Stimulated activated CD8-positive, alpha-beta memory T cell treated with anti-CD3 and anti-CD28 coated beads, Interleukin-15, amount 100 ng/mL, for 48 hours (primary cell): ENCODE measurements at regions not wholly inside any gene's neighbourhood (a gene's known extent, or its start where the extent isn't known, plus 50 kb on each side); places are given as distances from the start of the nearest gene placed in this dataset.
"Not testable (repeated sequence)": the region's sequence is repeated elsewhere in the genome, so short reads cannot be mapped to it uniquely, and the experiment has no call there.

Experiments
- DNase-seq, 2 donors: peaks; one replicate each; pipeline ENCODE4 v3.0.0-alpha.2; 2020; ENCODE audit warnings: low read depth in 2 of 2

DNA sequence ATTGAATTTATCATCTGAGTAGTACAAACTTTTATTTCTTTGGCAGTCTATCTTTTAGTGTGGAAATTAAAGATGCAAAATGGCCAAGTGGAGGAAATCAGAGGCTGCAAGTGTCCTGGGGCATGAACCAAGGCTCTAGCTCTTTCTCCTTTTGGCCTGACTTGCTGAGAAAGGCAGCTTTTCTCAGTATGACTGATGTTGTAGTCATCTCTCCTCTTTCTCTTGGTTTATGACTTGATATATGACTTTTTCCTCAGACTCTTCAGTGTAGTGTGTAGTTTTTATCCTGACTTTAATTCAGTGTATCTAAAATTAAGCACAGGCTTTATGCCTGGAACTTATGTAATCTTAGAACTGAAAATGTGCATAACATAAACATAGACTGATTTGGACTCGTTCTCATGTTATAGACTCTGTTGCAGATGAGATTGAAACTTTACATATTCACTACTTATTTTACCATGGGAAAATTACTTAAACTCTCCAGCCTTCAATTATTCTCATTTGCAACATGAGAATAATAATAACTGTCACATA is 65.7 kb downstream of the SLITRK5 start:
- no peak for DNase-seq

GRCh38 chr13:87754097-87754496 is 82.9 kb downstream of the SLITRK5 start:
- no peak for DNase-seq

DNA sequence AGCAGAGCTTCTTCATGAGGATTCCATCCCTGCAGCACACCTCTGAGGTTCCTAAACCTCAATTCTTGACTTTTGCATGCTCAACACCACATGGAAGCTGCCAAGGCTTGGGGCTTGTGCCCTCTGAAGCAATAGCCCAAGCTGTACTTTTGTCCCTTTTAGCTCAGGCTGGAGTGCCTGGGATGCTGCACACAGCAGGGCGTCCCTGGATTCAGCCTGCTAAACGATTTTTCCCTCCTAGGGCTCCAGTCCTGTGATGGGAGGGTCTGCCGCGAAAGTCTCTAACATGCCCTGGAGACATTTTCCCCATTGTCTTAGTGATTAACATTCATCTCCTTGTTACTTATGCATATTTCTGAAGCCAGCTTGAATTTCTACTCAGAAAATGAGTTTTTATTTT is 98.3 kb downstream of the SLITRK5 start:
- DNase-seq: no peak

- no peak for DNase-seq
Observed at GRCh38 chr13:87777387-87777786, 106.2 kb downstream of the SLITRK5 start.

GRCh38 chr13:87778128-87778527 is 107.0 kb downstream of the SLITRK5 start:
- no peak for DNase-seq

DNA sequence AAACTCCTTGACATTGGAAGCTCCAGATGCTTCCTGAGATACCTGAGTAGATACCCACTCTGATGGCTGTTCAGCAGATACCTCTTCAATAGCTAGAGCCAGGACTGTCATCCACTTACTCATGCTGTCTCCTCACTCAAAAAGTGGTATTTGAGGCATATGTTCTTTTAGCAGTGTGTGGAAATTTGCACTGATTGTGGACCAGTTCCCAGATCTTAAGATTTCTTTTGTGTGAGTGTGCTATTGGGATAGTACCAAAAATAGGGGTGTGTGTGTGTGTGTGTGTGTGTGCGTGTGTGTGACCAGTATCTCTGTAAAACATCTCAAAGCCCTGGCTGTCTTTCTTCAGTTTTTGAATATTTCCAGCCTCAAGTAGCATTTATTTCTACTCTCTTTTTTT is 108.3 kb downstream of the SLITRK5 start:
- DNase-seq: no peak

DNA sequence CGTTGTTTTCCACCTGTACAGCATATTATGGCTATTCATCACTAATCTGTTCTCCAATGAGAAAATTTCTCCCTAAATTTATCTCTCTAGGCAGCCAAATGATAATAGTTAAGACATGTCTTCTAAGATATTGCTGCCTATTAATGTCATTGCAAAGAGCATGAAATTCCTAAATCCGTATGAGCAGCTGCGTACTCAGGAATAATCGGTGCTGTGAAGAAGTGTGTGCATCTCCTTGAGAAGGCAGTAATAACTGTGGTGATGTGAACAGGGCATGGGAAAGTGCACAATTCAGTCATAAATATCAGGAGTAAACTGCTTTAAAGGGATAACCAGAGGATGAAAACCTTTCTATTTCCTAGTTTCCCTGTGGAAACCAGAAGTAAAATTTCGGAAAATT is 112.2 kb downstream of the SLITRK5 start:
- no peak for DNase-seq

DNA sequence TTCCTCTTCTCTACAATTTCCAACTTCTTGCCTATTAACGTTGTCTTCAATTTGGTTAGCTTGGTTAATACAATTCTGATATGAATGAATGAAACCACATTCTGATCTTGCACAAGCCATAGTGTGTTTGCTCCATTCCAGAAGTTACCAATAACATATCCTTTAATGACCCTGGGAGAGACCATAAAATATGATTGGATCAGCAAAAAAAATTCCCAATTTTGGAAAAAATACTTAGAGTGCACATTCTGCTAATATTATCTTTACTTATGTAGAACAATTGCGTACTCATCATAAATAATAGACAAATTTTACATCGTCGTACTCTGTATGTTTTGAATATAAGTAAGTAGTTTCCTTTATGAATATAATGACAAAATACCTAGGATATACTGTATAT is 117.2 kb downstream of the SLITRK5 start:
- DNase-seq: no peak

DNA sequence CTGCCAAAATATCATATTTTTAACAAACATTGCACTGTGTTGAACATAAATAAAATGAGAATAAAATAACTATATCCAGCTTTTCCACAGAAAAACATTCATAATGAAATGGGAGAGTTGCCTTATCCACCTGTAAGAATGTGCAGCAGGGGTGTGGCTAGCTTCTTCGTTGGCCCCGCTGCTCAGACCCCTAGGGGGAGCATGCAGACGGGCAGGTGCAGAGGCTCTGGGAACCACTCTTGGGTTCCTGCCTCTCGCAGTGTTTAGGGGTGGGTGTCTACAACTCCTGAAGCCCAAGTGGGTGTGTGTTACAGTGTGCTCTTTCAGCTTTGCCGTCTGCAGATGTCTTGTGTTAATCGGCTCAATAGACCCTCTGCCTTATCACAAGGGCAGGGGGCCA is 121.7 kb downstream of the SLITRK5 start:
- no peak for DNase-seq

- DNase-seq: no peak
Observed at GRCh38 chr13:87798536-87798935, 127.4 kb downstream of the SLITRK5 start.

- no peak for DNase-seq
Observed at GRCh38 chr13:87810391-87810801, 139.2 kb downstream of the SLITRK5 start.

GRCh38 chr13:87810920-87811344 is 139.8 kb downstream of the SLITRK5 start:
- no peak for DNase-seq

GRCh38 chr13:87814403-87814802 is 143.2 kb downstream of the SLITRK5 start:
- no peak for DNase-seq

- no peak for DNase-seq
Observed at GRCh38 chr13:87820241-87820640, 149.1 kb downstream of the SLITRK5 start.

DNA sequence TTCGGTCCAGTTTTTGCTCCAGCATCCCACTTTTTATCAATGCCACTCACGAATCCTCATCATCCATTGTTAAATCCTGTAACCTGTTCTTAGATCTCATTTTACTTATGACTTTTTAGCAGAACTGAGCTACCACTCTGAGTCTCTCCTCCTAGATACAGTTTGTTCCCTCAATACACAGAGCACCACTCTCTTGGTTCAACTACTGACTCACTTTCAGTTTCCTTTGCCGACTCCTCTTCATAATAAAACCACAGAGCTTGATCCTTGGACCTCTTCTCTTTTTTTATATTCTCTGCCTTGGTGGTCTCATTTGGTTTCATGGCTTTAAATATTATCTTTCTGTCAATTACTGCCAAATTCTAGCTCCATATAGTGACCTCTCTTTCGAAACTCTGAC is 150.3 kb downstream of the SLITRK5 start:
- DNase-seq: no peak

- DNase-seq: not testable (repeated sequence)
Observed at GRCh38 chr13:87826301-87826700, 155.1 kb downstream of the SLITRK5 start.

GRCh38 chr13:87827479-87827878 is 156.3 kb downstream of the SLITRK5 start:
- DNase-seq: no peak

DNA sequence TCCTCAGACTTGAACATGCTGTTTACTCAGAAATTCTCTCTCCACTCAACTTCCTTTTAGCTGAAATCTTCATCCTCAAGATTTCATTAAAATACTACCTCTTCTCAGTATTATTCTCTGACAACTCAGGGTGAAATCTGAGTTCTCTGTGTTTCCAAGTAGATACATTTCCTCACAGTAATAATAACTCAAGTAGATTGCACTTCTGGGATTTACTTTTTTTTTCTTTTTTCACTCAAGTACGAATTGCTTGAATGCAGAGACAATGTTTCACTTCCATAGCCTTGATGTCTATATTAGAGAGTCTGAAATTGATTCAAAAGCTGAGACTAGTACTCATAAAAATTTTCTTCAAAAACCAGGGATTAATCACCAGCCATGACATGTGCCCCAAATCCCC is 166.4 kb downstream of the SLITRK5 start:
- no peak for DNase-seq

DNA sequence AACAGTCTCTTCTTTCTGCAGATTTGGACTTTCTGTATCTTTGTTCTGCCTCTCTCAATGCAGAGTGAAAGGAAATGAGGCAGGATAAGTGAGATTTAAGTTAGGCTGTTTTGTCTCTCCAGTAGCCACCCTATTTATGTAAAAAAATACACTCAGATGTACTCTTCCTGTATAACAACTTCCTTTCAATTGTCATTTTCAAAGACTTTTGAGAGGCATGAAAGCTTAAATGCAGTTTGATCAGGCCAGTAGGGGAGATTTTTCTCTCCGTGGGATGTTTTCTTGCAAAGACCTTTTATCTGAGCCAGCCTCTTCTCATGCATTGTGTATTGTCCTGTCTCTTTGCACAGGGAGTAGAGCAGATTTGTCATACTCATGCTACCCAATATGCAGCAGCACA is 166.8 kb downstream of the SLITRK5 start:
- DNase-seq: no peak

DNA sequence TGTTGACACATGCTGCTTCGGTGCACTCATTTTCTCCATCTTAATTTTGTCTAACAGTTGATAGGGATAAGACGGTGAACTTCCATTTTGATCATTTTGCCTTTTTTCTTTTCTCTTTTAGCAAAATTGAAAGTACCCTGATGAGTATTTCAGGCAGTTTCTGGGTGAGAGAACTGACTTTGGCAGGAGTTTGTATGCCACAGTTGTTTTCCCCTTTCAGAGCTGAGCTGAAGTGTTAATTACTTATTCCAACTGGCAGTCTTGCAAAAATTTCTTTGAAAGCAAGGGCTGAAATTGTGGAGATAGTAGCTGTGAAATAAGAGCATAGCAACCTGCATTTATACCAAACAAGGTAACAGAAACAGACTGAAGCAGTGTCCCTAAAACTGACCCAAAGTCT is 180.2 kb downstream of the SLITRK5 start:
- DNase-seq: no peak

GRCh38 chr13:87855553-87855952 is 184.4 kb downstream of the SLITRK5 start:
- no peak for DNase-seq

DNA sequence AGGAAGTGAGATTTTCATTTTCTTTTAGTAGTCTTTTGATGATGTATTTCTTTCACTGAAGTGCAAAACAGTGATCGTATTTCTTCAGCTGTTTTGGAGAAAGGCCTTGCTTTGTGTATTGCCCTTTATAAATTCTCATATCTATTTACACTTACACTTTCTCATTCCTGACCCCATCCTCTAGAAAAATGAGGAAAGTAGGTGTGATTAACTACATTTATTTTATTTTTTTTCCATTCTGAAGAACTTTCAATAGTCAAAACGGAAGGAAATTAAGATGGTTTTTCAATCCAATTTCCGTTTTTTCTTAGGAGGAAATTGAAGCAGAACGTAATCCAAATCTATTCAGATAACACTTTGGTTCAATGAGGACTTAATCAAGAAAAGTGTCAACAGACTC is 188.1 kb downstream of the SLITRK5 start:
- no peak for DNase-seq

GRCh38 chr13:87867426-87867825 is 196.3 kb downstream of the SLITRK5 start:
- DNase-seq: no peak

DNA sequence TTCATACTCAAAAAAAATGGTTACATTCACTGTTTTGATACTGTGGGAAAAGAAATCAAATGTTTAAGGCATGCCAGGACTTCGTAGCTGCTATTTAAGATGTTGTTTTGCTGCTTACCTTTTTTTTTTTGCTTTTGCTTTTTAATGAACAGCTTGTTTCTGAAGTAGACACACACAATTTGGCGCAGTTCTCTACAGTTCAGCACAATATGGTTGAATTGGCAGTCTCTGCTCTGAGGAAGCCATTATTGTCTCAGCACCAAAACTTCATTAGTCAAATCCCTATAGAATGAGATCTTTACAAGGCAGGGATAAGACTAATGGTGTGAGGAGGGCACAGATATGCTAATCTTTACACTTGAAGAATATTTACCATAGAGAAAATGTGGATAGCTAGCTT is 197.6 kb downstream of the SLITRK5 start:
- DNase-seq: no peak

DNA sequence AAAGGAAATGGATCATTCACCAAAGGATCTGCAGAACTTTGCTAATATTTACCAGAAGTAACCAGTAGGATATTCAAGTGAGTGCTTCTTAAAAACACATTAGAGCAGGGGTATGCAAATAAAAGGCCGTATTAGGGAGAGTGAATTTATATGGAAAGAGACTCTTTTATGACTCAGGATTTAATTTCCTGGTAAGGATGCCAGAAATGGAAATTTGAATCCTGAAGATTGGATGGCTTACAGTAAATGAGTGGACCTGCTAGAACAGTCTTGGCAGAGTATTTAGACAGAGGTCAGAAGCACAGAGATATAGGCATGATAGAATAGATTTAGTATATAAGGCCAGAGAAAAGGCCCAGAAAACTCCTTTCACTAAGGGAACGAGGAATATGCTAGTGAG is 201.6 kb downstream of the SLITRK5 start:
- DNase-seq: no peak
